Stimulated activated naive CD8-positive, alpha-beta T cell treated with anti-CD3 and anti-CD28 coated beads, Interleukin-15, Interleukin-2, amounts not matched to agents 100 ng/mL and 50 ng/mL, for 24 hours (primary cell): ENCODE measurements at regions not wholly inside any gene's neighbourhood (a gene's known extent, or its start where the extent isn't known, plus 50 kb on each side); places are given as distances from the start of the nearest gene placed in this dataset.

Source experiments
- H3K27ac Mint-ChIP-seq: one replicate; pipeline ENCODE4 v1.8.0; 2021; ENCODE audit warnings: mild to moderate bottlenecking, mixed read lengths
- H3K27me3 Mint-ChIP-seq: one replicate; pipeline ENCODE4 v1.8.0; 2021; ENCODE audit warnings: mixed read lengths
- H3K36me3 Mint-ChIP-seq: one replicate; pipeline ENCODE4 v1.8.0; 2021; ENCODE audit warnings: low read depth, mixed read lengths
- H3K4me1 Mint-ChIP-seq: one replicate; pipeline ENCODE4 v1.8.0; 2021; ENCODE audit warnings: low read depth, mixed read lengths
- H3K4me3 Mint-ChIP-seq: one replicate; pipeline ENCODE4 v1.8.0; 2021; ENCODE audit warnings: mild to moderate bottlenecking, mixed read lengths
- H3K9me3 Mint-ChIP-seq: one replicate; pipeline ENCODE4 v1.8.0; 2021; ENCODE audit warnings: mixed read lengths

DNA sequence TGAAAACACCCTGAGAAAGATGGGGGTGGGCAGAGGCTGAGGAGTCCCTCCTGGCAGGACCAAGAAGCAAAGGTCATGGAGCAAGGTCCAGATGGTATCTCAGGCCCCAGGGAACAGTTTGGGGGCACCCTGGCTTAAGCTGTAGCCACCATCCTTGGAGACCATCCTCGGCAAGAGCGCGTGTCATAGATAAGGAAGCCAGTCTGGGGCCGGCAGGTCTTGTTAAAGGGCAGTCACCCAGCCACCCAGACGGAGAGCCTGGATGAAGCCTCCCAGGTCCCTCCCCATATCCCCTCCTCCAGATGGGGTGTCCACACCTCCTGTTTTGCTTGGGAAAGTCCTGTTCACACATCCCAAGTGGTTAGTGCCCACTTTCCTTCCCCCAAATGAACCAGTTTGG, 191.1 kb downstream of the KLF13 start:
- Mint-ChIP-seq H3K27me3 (peaks cover 42% of the 10 kb centered on the region), H3K9me3 (no peaks in the 10 kb centered on the region), H3K27ac (no peak overlapping the region), H3K4me1 (peaks cover 9% of the 10 kb centered on the region), H3K4me3 (no peak overlapping the region), H3K36me3 (no peaks in the 10 kb centered on the region)

DNA sequence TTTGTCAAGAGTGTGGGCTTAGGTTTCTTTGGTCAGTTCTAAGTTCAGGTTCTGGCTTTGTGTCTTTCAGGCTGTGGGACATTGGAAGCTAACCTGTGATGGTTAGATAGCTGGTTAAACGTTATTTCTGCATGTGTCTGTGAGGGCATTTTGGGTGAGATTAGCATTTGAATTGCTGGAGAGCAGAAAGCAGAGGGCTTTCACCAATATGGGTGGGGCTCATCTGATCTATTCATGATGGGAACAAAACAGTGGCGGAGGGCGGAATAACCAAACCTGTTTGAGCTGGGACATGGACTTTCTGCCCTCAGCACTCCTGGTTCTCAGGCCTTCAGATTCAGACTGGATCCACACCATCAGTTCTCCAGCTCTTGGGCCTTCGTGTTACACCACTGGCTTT, 195.4 kb downstream of the KLF13 start:
- Mint-ChIP-seq H3K9me3 (no peaks in the 10 kb centered on the region), H3K4me1 (no peaks in the 10 kb centered on the region), H3K4me3 (no peak overlapping the region), H3K36me3 (no peaks in the 10 kb centered on the region), H3K27ac (no peak overlapping the region), H3K27me3 (peaks cover 15% of the 10 kb centered on the region)

DNA sequence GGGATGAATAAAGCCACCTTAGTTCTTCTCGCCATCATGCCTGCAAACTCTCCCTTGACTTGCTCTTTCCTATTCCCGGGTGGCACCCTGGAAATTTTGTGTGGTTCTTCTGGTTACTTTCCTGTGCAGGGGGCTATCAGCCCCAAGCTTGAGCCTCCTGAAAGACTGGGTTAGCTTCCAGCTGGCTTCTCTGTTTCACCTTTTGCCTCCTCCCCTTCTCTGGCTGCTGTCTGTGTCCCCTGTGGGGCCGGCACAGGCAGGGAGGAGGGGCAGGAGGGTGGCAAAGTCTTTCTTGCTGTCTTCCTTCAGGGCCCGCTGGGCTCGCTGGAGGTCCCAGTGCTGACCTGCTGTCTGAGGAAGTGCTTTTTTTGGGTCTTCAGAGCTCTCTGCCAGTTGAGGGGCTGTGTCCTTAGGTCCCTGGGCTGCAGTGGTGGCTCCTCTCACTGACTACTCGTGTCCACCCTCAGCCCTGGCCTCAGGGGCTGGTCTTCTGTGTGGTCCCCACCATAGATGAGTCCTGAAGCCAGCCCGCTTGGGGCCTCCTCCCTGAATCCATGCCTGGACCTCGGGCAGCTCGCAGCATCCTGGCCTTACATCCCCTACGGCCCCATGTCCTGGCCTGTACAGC, 196.5 kb downstream of the KLF13 start:
- Mint-ChIP-seq H3K9me3 (no peaks in the 10 kb centered on the region), H3K36me3 (no peaks in the 10 kb centered on the region), H3K27me3 (peaks cover 15% of the 10 kb centered on the region), H3K4me3 (no peak overlapping the region), H3K27ac (no peak overlapping the region), H3K4me1 (no peaks in the 10 kb centered on the region)

DNA sequence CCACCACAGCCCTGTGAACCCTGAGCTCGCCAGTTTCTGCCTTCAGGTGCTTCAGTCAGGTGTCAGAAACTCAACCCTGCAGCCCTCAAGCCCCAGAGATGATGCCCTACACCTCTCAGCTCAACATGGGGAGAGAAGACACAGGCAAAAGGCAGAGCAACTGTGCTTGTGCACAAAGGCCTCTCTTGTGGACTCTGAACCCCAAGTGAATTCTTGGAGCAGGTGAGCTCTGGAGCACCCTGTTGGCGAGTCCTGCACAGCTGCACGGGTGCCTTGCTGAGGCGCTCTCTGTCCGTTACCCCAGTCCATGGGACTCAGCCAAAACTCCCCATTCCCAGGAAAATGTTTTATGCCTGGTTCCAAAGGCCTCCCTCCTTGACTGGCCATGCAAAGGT, 197.0 kb downstream of the KLF13 start:
- Mint-ChIP-seq H3K36me3 (no peaks in the 10 kb centered on the region), H3K4me3 (no peak overlapping the region), H3K9me3 (no peaks in the 10 kb centered on the region), H3K27ac (no peak overlapping the region), H3K4me1 (no peaks in the 10 kb centered on the region), H3K27me3 (peaks cover 16% of the 10 kb centered on the region)

DNA sequence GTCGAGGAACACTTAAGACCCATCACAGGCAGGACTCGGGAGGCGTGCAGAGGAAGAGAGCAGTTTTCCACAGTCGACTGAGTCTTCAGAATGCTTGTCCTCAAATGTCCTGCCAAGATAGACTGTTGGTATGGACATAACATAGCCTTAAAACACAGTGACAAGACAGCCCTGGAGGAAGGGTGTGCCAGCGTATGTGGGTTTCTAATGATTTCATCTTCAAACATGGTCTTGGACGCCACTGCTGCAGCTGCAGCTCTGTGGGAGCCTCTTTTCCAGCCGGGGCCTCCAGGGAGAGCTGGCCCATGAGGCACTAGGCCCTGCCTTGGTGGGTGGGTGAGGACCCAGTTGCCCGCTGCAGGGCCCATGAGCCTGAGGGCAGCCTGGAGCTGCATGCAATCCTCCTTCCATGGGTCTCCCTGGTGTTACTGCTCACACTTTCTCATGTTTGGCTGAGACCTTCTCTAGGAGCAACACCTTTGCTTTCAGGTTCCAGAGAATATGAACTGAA, 198.6 kb downstream of the KLF13 start:
- Mint-ChIP-seq H3K4me3 (no peak overlapping the region), H3K9me3 (no peaks in the 10 kb centered on the region), H3K4me1 (no peaks in the 10 kb centered on the region)

DNA sequence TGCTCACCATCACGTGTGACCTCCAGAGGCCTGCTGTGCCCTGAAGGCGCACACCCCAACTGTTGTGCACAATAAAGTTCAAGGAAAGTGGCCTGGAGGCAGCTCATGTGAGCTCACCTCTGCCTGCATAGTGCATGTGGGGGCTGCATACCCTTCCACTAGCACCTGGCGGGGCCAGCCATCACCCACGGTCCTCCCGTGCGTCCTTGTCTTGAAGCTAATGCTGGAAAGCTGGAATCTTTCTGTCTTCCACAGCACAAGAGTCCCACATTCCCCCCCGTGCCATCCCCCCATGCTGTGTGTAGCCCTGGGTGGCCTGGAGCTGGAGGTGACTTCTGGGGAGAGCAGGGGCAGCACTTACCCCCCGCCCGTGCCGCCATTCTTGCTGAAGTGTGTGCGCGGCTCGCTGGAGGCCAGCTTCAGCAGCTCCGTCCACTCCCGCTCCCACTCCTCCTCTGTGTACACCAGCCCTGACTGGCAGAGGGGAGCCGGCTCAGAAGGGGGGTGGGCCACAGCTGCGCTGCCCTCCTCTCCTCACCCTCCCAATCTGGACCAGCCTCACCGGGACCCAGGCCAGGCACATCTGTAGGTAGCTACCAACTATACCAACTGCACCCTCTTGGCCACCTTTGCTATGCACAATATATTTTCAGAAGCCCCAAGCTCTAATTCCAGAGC, 199.5 kb downstream of the KLF13 start:
- Mint-ChIP-seq H3K27me3 (peaks cover 9% of the 10 kb centered on the region), H3K36me3 (no peaks in the 10 kb centered on the region), H3K4me3 (no peak overlapping the region), H3K27ac (no peak overlapping the region), H3K4me1 (no peaks in the 10 kb centered on the region), H3K9me3 (no peaks in the 10 kb centered on the region)

More for the DNA sequence above, 198.6 kb downstream of the KLF13 start:
- H3K27me3 Mint-ChIP-seq: peaks cover 13% of the 10 kb centered on the region
- no peaks in the 10 kb centered on the region for H3K36me3 Mint-ChIP-seq
- no peak overlapping the region for H3K27ac Mint-ChIP-seq

DNA sequence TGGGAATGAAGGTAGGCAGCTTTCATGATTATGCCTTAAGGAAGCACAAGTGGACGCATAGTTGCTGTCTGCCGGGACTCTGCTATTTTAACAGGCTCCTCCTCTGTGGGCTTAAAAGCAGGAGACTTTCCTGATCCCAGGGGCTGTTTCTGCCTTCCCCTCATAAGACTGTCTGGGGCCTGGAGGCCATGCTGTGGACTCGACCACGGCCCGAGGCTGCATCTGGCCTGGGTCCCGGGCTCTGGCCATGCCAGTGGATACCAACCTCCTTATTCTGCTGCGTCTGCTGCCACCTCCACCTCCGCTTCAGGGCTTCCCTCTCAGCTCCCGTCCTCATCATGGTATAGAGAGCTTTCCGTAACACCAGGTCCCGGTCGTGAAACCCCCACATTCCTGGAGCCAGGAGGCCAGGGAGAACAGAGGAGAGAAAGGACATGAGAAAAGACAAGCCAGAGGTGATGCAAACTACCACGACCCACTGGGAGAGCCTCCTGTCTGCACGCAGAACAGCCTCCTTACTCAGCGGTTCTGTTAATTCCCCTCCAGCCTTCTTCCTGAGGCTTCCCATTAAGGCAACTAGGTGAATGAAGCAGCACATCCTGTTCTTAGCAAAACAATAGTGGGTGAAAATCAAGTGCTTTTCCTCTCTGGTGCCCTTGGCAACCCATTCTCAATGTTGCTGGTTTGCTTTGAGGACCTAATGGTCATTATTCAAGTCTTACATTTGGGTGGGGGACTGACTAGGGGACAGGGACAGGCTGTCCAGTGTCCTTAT, 200.5 kb downstream of the KLF13 start:
- H3K27me3 Mint-ChIP-seq: peaks cover 12% of the 10 kb centered on the region

DNA sequence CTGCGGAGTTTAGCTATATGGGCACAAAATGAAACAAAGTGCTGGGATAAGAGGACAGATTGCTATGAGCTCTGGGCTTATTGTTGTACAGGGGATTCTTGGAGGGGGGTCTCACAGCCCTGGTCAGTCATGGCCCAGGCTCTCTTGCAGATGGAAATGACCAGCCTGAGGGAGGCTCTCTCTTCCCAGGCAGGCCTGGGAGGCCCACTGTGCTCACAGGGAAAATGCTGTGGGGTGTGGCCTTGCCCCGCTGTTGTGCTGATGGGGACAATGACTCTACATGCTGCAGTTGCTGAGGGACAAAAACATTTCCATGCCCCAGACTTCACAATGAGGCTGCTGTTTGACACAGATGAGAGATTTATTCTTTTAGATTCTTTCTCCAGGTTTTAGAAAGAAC, 202.2 kb downstream of the KLF13 start:
- Mint-ChIP-seq H3K27me3 (peaks cover 17% of the 10 kb centered on the region), H3K36me3 (no peaks in the 10 kb centered on the region), H3K27ac (no peak overlapping the region), H3K4me1 (no peaks in the 10 kb centered on the region), H3K4me3 (no peak overlapping the region), H3K9me3 (peaks cover under 1% of the 10 kb centered on the region)

More for the DNA sequence above, 200.5 kb downstream of the KLF13 start:
- Mint-ChIP-seq H3K9me3 (no peaks in the 10 kb centered on the region), H3K27ac (no peak overlapping the region), H3K4me3 (no peak overlapping the region), H3K36me3 (no peaks in the 10 kb centered on the region), H3K4me1 (no peaks in the 10 kb centered on the region)

DNA sequence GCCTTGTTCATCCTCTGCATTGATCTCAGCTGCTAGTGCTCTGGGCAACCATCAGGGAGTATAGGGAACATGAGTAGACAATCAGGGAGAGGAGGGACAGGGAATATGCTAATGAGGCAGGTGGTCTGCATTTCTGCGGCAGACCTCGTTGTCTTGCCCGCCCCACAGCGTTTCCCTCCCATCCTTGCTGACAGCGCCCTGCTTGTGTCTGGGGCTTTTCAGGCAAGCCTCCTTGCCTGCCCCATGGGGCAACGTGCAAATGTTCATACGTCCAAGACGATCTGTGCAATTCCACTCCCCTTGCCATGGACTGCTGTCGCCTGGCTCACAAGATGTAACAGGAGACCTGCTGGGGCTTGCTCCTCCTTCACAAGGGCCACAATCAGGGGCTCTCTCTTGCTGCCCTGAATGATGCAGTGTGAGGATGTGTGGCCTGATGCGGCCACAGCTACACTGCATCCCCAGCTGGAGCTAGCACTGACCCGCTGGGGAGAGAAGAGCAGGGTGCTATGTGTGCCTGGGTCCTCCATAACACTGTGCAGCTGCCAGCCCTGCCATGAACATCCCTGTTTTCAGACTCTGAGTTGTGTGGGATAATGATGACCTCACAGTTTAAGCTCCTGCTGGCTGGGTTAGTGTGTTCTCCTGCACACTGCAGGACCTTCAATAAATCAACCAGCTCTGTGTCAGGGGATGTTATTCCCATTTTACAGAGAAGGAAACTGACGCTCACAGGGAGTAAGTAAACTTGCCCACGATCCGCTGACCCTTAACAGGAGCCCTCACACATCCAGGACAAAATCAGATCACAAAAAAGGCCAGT, 211.3 kb downstream of the KLF13 start:
- Mint-ChIP-seq H3K9me3 (peaks cover 6% of the 10 kb centered on the region), H3K4me3 (no peak overlapping the region), H3K4me1 (peaks cover 4% of the 10 kb centered on the region), H3K36me3 (no peaks in the 10 kb centered on the region), H3K27ac (no peak overlapping the region), H3K27me3 (peaks cover 62% of the 10 kb centered on the region)

DNA sequence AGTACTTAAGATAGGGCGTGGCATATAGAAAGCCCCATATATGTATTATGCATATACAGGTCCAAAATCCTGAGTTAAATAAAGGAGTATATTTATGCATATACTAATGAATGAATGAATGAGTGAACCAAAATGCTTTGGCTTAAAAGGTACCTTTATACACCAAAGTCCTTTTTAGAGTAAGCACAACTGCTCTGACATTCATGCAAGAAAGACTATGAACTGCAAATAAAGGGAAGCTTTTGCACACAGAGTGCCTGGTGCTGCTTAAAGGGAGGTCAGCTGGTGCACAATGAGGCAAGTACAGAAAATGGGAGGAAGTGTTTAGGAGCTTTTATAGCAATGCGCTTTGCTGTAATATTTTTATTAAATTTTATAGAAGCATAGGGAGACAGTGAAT, 214.0 kb downstream of the KLF13 start:
- no peaks in the 10 kb centered on the region for H3K36me3 Mint-ChIP-seq
- peaks cover 16% of the 10 kb centered on the region for H3K4me1 Mint-ChIP-seq
- no peak overlapping the region for H3K27ac Mint-ChIP-seq
- no peak overlapping the region for H3K4me3 Mint-ChIP-seq
- H3K27me3 Mint-ChIP-seq: peaks cover 75% of the 10 kb centered on the region
- no peaks in the 10 kb centered on the region for H3K9me3 Mint-ChIP-seq

DNA sequence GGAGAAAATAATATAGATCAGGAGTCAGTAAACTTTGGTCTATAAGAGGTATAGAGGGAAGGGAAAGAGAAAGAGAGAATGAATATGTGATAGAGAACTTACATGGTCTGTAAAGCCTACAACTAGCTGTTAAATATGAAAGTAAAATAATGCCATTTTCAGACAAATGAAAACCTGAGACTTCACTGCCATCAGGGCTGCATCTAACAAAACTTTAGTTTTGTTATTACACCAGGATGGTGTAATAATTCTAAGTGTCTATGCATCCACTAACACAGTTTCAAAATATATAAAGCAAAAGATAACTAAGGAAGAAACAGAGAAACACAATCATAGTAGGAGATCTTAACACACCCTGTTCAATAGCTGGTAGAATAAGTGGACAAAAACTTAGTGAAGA, 217.7 kb downstream of the KLF13 start:
- H3K27ac Mint-ChIP-seq: no peak overlapping the region
- no peaks in the 10 kb centered on the region for H3K36me3 Mint-ChIP-seq
- H3K4me3 Mint-ChIP-seq: no peak overlapping the region
- peaks cover 19% of the 10 kb centered on the region for H3K4me1 Mint-ChIP-seq
- H3K27me3 Mint-ChIP-seq: peaks cover 74% of the 10 kb centered on the region
- no peaks in the 10 kb centered on the region for H3K9me3 Mint-ChIP-seq

DNA sequence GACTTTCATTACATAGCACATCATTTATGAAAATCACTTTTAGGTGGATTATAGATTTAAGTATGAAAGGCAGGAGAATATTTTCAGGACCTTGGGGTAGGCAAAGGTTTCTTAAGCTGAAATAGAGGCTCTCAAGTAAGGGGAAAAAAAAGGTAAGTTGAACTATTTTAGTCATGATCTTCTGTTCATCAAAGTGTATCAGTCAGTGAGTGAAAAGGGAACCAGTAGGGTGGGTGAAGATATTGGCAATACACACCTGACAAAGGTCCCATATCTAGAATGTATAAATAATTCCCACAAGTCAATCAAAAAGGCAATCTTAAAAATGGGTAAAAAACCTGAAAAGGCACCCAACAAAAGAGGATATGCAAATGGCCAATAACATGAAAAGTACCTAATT, 218.6 kb downstream of the KLF13 start:
- Mint-ChIP-seq H3K9me3 (no peaks in the 10 kb centered on the region), H3K36me3 (no peaks in the 10 kb centered on the region), H3K27ac (no peak overlapping the region), H3K4me1 (peaks cover 16% of the 10 kb centered on the region), H3K4me3 (no peak overlapping the region), H3K27me3 (peaks cover 68% of the 10 kb centered on the region)

DNA sequence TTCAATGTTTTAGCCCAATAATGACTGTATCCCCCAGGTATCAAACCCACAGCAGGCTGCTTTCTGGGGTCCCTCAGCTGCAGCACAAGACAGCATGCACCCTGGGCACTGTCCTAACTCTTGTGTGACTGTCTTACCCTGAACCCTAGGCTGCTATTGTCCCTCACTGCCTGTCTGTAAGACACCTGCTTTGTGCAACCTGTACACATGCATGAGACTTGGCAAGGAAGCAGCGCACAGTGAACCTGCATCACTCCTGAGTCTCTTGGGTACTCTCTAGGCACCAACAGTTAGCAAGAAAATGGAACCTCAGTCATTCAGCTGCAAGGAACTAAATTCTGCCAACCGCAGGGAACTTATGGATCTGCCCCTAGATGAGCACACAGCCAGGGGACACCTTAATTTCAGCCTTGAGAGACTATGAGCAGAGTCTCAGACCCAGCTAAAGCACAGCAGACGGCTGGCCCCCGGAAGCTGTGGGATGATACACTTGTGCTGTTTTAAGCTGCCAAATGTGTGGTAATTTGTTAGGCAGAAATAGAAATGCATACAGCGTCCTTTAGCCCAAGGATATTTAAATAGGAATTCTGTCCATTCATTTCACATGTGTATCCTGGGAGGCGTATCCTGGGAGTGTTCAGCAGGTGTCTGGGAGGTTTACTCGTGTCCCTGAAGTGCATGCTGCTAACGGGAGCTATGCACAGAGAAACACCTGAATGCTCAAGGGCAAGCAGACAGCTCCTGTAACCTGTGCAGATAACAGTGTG, 223.8 kb downstream of the KLF13 start:
- Mint-ChIP-seq H3K9me3 (no peaks in the 10 kb centered on the region), H3K4me1 (peaks cover 21% of the 10 kb centered on the region), H3K4me3 (no peak overlapping the region), H3K36me3 (no peaks in the 10 kb centered on the region), H3K27me3 (peaks cover 30% of the 10 kb centered on the region), H3K27ac (no peak overlapping the region)

DNA sequence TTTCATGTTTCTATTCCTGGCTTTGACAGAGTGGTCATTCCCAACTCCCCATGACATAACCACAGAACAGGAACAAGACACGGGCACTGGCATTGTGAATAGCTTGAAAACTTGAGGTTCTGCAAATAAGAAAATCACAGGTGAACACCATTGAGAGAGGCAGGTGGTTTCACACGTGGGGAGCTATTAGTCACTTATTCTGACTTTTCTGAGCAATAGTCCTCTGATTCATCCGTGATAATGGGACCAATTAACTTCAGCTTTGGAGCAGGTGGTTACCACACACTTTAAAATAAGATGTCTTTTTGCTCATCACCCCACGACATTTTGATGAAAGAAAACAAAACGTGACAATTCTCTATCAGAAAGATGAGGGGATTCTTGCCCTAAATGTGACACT, 224.7 kb downstream of the KLF13 start:
- peaks cover 23% of the 10 kb centered on the region for H3K27me3 Mint-ChIP-seq
- H3K9me3 Mint-ChIP-seq: no peaks in the 10 kb centered on the region
- H3K4me3 Mint-ChIP-seq: no peak overlapping the region
- peaks cover 18% of the 10 kb centered on the region for H3K4me1 Mint-ChIP-seq
- no peaks in the 10 kb centered on the region for H3K36me3 Mint-ChIP-seq
- peak overlapping the region; percentile 28 for H3K27ac Mint-ChIP-seq
